Activated T-cell treated with anti-CD3 and anti-CD28 coated beads for 24 hours (primary cell): ENCODE measurements at regions not wholly inside any gene's neighbourhood (a gene's known extent, or its start where the extent isn't known, plus 50 kb on each side); places are given as distances from the start of the nearest gene placed in this dataset.

ENCODE experiments used
- DNase-seq: peaks from one replicate; pipeline ENCODE4 v3.0.0-alpha.2; 2020; ENCODE audit warnings: low read depth

GRCh38 chr20:39216195-39216594, 254.1 kb downstream of the DHX35 start:
- no peak for DNase-seq

- no peak for DNase-seq
Observed at GRCh38 chr20:39214828-39215227, 252.7 kb downstream of the DHX35 start.

GRCh38 chr20:39213476-39214145, 251.5 kb downstream of the DHX35 start:
- no peak for DNase-seq

GRCh38 chr20:39211060-39211748, 249.1 kb downstream of the DHX35 start:
- no peak for DNase-seq

GRCh38 chr20:39210341-39211036, 248.3 kb downstream of the DHX35 start:
- DNase-seq, result no peak

- DNase-seq, result no peak
Observed at GRCh38 chr20:39206899-39207564, 244.9 kb downstream of the DHX35 start.

- DNase-seq, result no peak
Observed at GRCh38 chr20:39195582-39196021, 233.5 kb downstream of the DHX35 start.

- no peak for DNase-seq
Observed at GRCh38 chr20:39190666-39191570, 228.8 kb downstream of the DHX35 start.

- no peak for DNase-seq
Observed at GRCh38 chr20:39188266-39188765, 226.2 kb downstream of the DHX35 start.

GRCh38 chr20:39181490-39181889, 219.3 kb downstream of the DHX35 start:
- no peak for DNase-seq

- no peak for DNase-seq
Observed at GRCh38 chr20:39176457-39176856, 214.3 kb downstream of the DHX35 start.

GRCh38 chr20:39170896-39171463, 208.8 kb downstream of the DHX35 start:
- DNase-seq, result no peak

- DNase-seq, result no peak
Observed at GRCh38 chr20:39165099-39165498, 203.0 kb downstream of the DHX35 start.

- no peak for DNase-seq
Observed at GRCh38 chr20:39164642-39165041, 202.5 kb downstream of the DHX35 start.

GRCh38 chr20:39163993-39164392, 201.8 kb downstream of the DHX35 start:
- DNase-seq, result no peak

- DNase-seq, result no peak
Observed at GRCh38 chr20:39161900-39162299, 199.8 kb downstream of the DHX35 start.

- no peak for DNase-seq
Observed at GRCh38 chr20:39155971-39156370, 193.8 kb downstream of the DHX35 start.

GRCh38 chr20:39152742-39153141, 190.6 kb downstream of the DHX35 start:
- no peak for DNase-seq

- DNase-seq, result no peak
Observed at GRCh38 chr20:39152126-39152525, 190.0 kb downstream of the DHX35 start.

- no peak for DNase-seq
Observed at GRCh38 chr20:39150501-39150900, 188.4 kb downstream of the DHX35 start.

GRCh38 chr20:39146394-39146793, 184.2 kb downstream of the DHX35 start:
- no peak for DNase-seq
